GM18870 (cell line): ENCODE measurements at regions not wholly inside any gene's neighbourhood (a gene's known extent, or its start where the extent isn't known, plus 50 kb on each side); places are given as distances from the start of the nearest gene placed in this dataset.

Source experiments
- ATAC-seq: cut with Tn5 transposase; IDR thresholded peaks from one replicate; pipeline ENCODE4 v1.9.1; 2021; ENCODE audit warnings: moderate library complexity; ENCODE audit not compliant: unreplicated experiment

- no peak for ATAC-seq
Measured at GRCh38 chr2:49210191-49210590, 55.9 kb upstream of the FSHR start.

- ATAC-seq, result no peak
Measured at GRCh38 chr2:49207204-49207603, 52.9 kb upstream of the FSHR start.
